ENCODE measurements at regions not wholly inside any gene's neighbourhood (a gene's known extent, or its start where the extent isn't known, plus 50 kb on each side); places are given as distances from the start of the nearest gene placed in this dataset.

DNA sequence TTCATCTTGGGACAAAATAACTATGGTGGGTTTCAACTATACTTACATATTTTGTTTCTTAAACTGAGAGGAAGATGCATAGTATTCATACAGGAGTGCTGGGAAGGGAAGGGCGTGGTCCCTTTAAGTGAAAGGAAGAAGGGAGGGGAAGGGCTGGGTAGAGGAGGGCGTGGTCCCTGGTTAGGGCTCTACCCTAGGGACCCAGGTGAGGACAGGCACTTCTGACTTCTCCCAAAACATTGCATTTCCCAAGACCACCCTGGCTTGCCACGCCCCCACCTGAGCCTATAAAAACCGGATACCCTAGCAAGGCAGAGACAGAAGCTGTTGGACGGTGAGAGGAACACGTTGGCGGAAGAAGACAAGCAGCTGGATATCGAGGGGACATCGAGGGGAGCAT, 157.6 kb upstream of the PLXNA4 start:
- no peak for DNase-seq (ENCODE audit: low spot score)

DNA sequence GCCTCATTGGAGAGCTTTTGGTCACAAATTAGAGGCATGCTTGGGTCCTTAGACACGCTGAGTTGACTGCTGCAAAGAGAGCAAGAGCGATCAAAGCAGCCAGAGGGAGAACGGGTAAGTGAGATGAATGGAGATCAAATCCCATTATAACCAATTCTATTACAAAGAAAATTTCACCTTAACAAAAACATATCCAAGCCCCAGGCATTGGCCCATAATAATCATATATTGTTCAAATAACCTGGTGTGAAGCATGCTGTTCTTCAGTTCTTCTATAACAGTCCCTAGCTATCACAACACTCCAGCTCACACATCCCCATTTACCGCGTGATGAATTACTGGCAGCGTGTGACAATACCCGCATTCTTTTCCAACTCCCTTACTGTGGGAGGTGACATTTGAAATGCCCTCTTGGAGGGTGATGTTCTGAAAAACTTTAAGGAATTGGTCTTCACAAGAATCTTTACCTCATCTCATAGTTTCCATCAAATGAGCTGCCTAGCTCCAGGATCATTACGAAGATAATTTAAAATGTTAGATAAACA, 156.1 kb upstream of the PLXNA4 start:
- DNase-seq (ENCODE audit: low spot score), result no peak

DNA sequence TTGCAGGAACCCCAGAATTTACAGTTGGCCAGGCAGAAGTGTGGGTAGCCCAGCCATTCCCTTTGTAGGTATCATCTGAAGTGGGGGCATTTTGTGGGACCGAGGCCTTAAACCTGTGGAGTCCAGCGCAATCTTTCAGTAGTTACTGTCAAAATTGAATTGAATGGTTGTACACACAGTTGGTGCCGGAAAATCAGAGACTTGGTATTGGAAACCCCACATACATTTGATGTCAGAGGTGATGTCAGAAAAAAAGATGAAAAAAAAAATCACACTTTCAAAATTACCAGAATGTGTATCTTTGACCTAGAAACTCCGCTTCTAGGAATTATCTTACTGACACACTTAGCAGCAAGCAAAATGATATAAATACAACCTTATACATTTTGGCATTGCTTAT, 153.8 kb upstream of the PLXNA4 start:
- DNase-seq (ENCODE audit: low spot score), result no peak

DNA sequence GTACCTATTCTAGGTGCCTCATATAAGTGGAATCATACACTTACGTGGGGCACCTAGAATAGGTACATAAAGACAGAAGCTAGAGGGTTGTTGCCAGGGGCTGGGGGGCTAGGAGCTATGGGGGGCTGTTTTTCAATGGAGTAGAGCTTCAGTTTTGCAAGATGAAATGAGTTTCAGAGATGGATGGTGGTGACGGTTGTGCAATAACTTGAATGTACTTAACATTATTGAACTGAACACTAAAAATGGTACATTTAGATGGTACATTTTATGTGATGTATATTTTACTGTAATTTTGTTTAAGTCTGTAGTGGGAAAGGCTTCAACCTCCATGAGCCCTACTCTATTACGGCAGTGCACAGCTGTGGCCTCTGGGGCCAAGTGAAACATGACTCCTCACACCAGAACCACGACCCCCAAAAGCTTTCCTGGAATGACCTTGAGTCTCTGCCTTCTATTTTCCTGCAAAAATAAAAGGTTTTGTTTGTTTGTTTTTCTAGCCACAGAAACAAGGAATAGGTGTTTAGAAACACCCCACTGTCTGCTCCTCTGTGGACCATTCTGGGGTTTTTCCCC, 147.3 kb upstream of the PLXNA4 start:
- no peak for DNase-seq (ENCODE audit: low spot score)

DNA sequence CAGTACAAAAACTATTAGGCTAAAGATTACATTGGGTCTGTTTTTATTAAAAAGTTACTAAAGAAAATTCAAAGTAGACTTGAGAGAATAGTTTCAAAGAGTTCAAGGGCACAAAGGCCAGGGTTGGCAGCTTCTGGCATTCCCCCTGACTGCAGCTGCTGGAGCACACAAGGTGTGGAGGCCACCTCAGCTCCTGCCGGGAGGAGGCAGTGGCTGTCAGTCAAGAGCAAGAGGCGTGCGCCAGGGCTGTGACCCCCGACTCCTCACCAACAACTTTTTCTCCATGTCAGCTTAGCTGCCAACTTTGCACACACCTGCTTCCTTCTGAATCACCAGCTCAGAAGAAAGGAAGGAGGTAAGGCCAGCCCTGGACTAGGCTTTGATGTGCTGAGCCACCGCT, 144.6 kb upstream of the PLXNA4 start:
- no peak for DNase-seq (ENCODE audit: low spot score)

DNA sequence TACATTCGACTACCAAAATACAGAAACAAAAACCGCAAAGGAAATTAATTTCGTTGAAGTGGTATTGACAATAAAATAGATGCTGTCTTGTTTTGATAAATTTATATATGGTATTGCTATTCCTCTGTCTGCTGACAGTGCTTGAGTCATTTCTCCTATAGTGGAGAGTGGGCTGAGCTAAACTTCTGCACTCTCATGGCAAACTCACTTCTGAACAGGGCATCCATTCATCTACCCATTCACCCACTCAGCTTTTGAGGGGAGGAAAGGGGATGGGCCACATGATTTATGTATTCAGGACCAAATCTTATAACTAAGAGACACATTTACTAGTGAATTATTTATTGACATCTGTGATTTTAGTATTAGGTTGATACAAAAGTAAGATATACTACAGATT, 137.6 kb upstream of the PLXNA4 start:
- no peak for DNase-seq (ENCODE audit: low spot score)

DNA sequence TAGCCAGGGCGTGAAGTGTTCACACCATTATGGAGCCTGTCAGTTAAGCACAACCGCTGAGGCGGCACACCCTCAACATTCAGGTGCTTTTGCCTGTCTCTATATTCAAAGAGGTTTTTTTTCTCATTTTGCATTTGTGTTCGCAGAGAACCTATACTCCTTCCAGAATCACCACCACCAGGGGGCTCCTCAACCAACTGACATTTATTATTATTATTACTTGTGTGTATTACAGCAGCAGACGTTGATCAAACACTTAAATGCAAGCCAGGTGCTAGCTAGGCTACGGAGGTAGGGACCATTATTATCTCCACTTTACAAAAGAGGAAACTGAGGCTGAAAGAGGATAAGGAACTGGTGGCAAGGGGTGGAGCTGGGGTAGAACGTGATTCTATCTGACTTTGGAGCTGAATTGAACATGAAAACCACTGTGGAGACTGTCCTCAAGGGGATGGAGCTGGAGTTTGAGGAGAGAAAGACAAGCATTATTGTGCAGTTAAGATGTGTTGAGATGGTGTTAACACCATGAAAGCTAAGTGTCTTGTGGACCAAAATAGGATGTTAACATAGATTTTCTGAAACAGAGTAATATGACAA, 133.8 kb upstream of the PLXNA4 start:
- peak; percentile 24 for DNase-seq (ENCODE audit: low spot score)

DNA sequence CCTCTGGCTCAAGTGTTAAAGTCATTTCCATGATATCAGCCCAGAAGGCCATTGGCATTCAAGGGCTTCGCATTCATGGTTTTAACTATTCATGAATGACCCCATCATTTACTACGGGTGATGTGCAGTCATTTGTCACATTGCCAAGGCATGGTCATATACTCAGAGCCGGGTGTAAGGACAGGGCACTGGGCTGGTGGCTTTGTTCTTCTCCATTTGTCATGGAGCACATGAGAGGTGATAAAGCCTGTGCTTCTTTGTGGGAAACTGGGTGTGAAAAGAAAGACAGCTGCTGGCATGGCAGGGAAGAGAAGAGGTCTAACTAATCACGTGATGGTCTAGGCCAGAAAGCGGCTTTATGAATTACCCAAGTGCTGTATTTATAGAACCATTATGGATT, 132.2 kb upstream of the PLXNA4 start:
- DNase-seq (ENCODE audit: low spot score), result no peak

DNA sequence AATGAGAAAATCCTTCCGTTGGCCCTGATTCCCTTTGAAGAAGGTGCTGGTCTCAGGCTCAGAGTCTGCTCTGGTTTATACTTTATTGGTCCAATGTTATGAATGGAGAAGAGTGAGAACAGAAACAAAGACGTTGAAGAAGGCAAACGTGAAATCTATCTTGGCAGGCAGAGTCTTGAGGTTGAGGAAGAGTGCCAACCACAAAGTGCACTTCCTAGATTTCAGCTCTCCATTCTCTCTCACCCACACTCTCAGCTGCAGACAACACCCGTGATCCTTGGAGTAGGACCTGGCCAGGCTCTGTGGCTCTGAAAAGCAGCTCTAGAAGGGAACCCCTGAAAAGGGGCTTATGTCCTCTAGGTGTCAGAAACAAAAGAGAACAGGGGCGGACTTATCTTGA, 128.9 kb upstream of the PLXNA4 start:
- no peak for DNase-seq (ENCODE audit: low spot score)

DNA sequence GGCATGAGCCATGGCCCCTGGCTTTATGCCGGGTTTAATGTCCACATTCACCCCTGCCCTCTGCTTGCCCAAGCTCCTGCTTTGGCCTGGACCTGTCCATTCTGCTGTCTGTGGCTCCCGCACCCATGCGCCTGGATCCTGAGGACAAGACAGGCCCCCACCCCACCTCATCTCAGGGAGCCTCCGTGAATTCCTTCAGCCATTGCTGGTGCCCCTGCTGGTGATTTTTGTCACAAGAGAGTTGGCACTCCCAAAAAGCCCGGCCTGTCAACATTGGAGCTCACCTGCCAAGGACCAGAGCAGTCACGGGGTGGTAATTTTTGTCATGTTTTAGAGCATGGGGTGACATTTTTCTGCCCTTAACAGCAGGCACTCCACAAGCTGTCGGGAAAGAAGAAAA, 127.5 kb upstream of the PLXNA4 start:
- DNase-seq (ENCODE audit: low spot score), result no peak

DNA sequence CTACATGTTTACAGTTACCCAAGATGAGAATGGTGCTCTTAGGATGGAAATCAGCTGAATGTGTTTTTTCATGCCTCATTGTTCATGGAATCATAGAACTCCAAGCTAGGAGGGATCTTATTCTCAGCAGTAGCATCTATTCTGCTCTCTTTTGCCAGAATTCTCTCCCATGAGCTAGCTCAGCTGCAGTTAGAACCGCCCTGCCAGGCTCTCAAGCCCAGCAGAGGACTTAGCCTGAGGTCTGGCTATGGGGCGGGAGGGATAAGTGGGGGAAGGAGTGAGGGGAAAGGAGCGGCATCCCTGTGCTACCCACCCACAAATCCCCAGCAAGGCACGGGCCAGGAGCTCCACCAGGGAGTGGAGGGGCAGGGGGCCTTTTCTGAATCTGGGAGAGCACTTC, 120.7 kb upstream of the PLXNA4 start:
- no peak for DNase-seq (ENCODE audit: low spot score)

DNA sequence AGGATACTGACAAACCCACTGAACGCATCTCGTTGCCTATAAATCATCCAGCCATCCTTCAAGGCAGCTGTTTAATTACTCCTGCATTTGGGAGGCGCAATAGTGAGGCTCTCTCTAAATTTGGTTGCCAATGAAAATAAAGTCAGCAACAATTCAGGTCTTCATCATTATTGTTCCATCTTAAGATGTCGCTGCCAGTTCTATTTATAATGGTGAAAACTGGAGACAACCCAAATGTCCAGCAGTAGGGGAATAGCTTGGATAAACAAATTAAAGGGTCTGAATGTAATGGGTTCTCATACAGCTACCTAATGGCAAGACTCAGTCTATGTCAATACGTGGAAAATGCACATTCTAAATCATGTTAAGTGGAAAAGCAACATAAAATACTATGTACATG, 120.1 kb upstream of the PLXNA4 start:
- DNase-seq (ENCODE audit: low spot score), result no peak

DNA sequence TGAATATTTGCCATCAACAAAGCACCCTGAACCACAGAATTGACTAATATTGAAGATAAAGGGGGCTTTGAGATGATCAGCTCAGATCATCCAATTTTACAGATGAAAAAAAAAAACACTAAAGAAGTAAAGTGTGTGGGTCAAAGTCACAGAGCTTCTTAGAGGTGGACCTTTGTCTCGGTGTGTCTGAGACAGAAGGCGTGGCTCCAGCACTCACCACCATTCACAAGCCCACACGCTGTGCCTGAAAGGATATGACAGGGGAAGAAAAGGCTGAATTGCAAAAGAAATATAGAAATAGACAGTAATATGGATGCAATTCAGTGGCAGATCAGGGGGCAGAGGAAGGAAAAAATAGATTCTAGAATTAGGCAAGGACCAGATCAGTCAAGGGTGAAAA, 114.9 kb upstream of the PLXNA4 start:
- DNase-seq (ENCODE audit: low spot score), result no peak

DNA sequence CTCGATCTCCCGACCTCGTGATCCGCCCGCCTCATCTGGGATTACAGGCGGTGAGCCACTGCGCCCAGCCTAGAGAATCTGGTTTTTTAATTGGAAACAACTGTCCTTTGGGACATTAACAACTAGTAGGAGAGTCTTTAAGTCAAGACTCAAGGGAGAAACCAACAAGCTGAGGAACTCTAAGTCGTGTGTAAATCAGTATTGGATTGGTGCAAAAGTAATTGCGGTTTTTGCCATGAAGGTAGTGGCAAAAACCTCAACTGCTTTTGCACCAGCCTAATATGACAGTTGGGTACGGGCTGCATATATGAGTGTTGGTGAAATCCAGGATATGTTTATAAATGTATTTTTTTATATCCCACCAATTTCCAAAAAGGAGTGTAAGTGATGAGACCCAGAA, 113.9 kb upstream of the PLXNA4 start:
- DNase-seq (ENCODE audit: low spot score), result no peak

DNA sequence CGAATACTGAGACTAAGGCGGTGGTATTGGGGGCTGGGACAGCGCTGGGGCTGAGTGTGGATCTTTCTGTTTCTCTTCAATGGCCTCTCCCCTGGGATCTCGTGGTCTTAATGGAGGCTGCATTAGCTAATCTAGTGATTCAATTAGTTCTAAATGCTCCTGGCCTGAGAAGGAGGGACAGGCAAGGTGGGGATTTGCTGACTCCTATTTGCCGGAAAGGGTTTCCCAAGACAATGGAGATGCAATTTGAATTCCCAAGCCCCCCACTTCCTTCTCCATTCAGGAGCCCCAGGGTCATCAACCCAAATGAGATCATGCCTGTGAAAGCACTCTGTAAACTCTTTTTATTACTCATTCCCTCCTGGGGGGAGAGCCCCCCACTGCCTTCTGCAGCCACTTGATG, 111.7 kb upstream of the PLXNA4 start:
- DNase-seq (ENCODE audit: low spot score), result no peak

DNA sequence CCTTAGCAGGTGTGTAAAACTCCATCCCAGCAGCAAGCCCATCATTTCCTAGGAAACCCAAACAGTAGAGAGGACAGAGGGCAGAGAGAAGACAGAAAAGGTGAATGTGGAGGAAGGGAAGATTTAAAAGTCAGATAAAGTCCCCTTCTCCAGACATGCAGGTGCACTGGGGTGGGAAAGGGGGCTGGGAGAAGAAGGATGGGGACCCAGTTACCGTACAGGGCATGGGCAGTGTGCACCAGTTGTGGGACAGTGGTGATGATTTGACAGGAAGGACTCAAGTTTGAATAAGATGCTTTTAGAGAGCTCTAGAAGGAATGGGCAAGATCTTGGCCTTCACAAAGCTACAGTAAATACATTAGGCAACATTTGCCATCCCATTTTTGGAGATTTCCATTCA, 110.7 kb upstream of the PLXNA4 start:
- no peak for DNase-seq (ENCODE audit: low spot score)

DNA sequence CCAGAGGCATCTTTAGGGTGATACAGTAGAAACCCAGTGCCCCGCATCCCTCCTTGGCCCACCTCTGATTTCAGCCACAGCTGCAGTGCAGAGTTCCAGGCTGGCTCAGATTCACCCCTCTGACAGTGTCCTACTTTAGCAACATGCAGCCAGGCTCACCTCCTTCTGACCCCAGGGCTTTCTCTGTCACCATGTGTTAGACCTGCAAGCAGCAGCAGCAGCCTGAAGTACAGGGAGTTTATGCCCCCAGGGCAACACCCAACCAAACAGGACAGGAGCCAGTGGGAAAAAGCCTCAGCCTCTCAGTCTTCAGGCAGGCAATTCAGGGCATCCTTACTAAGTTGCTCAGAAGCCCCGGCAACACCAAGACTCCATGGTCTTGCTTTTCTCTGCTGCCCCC, 109.0 kb upstream of the PLXNA4 start:
- DNase-seq (ENCODE audit: low spot score), result no peak

DNA sequence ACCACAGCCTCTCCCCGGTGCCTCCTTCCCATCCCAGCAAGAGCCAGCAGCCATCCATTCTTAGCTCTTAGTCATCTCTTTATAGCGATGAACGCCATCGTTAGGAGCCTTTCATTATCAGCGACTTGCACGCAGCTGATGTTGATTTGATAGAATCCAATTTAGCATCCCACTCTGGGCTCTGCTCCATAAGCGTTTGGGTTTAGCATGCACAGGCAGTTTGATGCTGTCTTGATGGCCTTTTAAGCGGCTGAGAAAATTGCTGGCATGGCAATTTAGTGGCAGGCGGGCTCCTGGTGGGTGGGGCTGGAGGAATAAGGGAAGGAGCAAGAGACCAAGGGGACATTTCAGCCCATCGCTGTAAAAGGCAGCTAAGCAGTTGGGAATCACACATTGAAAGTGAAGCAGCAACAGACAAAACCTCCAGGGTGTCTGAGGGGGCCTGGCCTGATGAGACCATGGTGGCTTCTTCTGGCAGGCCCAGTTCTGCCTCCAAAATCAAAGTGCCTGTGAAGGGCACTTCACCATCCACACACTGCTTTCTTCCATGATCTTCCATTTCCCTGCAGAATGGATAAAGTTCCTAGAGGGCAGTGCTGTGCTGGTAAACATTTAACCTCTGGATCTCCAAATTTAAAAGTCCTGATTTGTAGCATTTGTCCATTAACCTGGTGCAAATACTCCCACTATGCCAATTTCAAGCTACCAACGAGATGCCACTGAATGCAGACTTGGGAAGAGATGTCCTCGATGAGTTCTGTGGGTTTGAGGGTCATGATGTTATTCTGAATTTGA, 107.8 kb upstream of the PLXNA4 start:
- DNase-seq (ENCODE audit: low spot score), result no peak

DNA sequence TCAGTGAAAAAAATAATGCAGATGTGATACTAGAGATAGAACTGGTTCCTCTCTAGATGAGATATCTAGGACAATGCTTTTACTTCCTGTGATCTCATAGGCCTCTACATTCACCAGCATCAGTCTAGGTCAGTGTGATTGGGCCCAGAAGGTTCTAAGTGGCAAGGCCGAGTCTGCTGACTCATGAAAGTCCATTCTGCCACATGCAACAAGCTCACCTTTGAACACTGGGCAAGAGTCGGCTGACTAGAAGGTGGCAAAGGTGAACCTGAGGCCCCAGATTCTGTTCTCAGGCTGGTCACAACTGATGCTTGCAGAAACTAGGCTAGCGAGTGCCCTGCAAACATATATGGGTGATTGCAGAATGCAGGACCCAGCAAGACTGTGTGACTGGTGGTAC, 105.7 kb upstream of the PLXNA4 start:
- no peak for DNase-seq (ENCODE audit: low spot score)

DNA sequence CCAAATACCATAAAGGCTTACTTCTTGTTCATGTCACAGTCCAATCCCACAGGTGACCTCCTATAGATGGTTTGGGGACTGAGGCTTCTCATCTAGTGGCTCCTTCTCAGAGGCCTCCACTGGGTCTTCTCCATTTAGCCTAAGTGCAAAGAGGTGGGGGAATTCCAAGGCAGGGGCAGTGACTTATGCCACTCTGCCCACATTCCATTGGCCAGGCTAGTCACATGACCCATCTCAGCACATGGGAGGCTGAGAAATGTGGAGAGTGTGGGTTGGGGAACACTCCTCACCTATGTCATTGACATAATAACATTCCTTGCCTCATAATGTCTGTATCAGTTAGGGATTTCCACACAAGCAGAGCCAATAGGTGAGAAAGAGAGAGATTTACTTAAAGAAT, 104.3 kb upstream of the PLXNA4 start:
- no peak for DNase-seq (ENCODE audit: low spot score)

DNA sequence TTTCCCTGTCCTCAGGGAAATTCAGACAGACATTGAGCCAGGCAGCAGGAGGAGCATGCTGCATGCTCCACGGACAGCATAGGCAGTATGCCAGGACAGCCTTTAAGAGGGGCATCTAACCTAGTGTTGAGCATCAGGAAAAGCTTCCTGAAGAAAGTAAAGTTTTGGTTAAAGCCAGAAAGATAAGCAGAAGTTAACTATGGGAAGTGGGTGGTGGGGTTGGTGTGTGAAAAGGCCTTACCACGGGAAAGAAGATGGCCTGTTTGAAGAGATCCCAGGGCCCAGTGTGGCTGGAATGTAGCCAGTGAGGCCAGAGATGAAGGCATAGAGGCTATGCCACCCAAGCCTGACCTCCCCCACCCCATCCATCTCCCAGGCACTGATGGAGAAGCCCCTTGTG, 102.4 kb upstream of the PLXNA4 start:
- no peak for DNase-seq (ENCODE audit: low spot score)

DNA sequence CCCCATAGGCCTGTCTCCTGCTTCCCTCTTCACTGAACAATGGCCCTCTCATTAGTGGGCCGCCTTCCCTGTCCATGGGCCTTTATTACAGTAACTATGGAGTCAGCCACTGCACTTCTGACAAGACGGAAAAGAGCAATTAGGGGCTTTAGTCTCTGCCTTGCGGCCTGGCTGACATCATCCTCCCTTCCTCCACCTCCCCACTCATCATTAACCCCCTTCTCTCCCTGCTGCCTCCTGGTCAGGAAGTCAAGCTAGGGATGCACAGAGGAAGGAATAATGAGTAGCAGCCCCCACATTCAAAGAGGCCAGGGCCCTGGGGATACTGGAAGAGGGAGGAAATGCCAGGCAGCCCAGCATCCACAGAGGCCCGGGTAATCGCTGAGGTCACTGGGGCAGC, 101.6 kb upstream of the PLXNA4 start:
- DNase-seq (ENCODE audit: low spot score), result no peak

DNA sequence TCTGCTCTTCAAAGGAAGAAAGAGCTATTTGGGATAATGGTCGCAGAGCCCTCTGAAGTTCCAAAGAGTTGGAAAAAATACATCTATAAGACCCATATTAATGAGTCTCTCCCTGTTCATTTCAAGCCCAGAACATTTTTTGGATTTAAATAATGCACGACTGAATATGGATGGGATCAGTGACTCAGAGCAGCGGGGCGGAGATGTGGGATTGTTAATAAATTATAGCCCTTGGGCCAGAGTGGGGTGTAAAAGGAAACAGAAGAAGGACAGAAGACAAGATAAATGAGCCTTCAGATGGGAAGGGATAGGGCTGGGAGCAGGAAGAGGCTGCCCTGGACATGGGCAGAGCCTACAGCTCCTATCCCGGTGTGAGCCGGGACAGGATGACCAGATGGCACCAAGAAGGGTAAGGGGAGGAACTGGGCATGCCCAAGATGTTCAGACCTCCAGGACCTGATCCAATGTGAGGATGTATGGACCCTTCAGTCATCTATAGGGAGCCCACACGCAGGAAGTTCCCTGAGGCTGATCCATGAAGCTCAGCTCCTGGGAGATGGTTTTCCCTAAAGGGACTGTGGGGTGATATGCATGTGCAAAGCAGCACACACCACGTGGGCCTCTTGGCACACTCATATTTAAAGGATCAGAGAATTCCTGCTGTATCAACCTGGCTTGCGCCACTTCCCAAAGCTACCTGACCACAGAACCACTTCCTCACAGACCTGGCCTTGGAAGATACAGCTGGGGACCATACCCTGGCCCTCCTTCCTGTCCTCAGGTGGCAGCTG, 96.1 kb upstream of the PLXNA4 start:
- no peak for DNase-seq (ENCODE audit: low spot score)

Data from hepatic stellate cell (primary cell).